H9 (cell line): ENCODE measurements at regions not wholly inside any gene's neighbourhood (a gene's known extent, or its start where the extent isn't known, plus 50 kb on each side); places are given as distances from the start of the nearest gene placed in this dataset.

ENCODE experiments used
- DNase-seq: peaks from one replicate; pipeline ENCODE4 v3.0.0-alpha.2; 2017
- H2AFZ ChIP-seq: one replicate; pipeline ENCODE4 v1.6.1; 2013; ENCODE audit warnings: mild to moderate bottlenecking, low read length, control low read depth, moderate library complexity
- H2AK5ac ChIP-seq: 2 replicates; pipeline ENCODE4 v1.6.1; 2013; ENCODE audit warnings: low read length, control low read depth, mixed read lengths; ENCODE audit not compliant: insufficient read length
- H2BK120ac ChIP-seq: one replicate; pipeline ENCODE4 v1.6.1; 2013; ENCODE audit warnings: low read depth, mild to moderate bottlenecking, low read length, control low read depth, inconsistent platforms; ENCODE audit not compliant: poor library complexity, severe bottlenecking
- H2BK12ac ChIP-seq: 2 replicates; pipeline ENCODE4 v1.6.1; 2013; ENCODE audit warnings: low read length, control low read depth, mixed read lengths, low read depth; ENCODE audit not compliant: insufficient read length
- H2BK15ac ChIP-seq: 2 replicates; pipeline ENCODE4 v1.6.1; 2013; ENCODE audit warnings: low read depth, low read length, control low read depth
- H2BK20ac ChIP-seq: one replicate; pipeline ENCODE4 v1.6.1; 2013; ENCODE audit warnings: low read depth, mild to moderate bottlenecking, low read length, control low read depth, inconsistent platforms; ENCODE audit not compliant: poor library complexity, severe bottlenecking
- H2BK5ac ChIP-seq: 2 replicates; pipeline ENCODE4 v1.6.1; 2013; ENCODE audit warnings: low read length, control low read depth, mixed read lengths; ENCODE audit not compliant: insufficient read length
- H3K14ac ChIP-seq: 2 replicates; pipeline ENCODE4 v1.6.1; 2013; ENCODE audit warnings: low read length, control low read depth; ENCODE audit not compliant: insufficient read depth
- H3K18ac ChIP-seq: 2 replicates; pipeline ENCODE4 v1.6.1; 2013; ENCODE audit warnings: low read depth, mild to moderate bottlenecking, mixed read lengths, low read length, control low read depth; ENCODE audit not compliant: insufficient read length
- H3K23ac ChIP-seq: 2 replicates; pipeline ENCODE4 v1.6.1; 2013; ENCODE audit warnings: low read length, control low read depth, mixed read lengths, low read depth; ENCODE audit not compliant: insufficient read length
- H3K23me2 ChIP-seq: 2 replicates; pipeline ENCODE4 v1.6.1; 2013; ENCODE audit warnings: low read depth, mild to moderate bottlenecking, mixed read lengths, low read length, control low read depth; ENCODE audit not compliant: insufficient read length, poor library complexity, severe bottlenecking
- H3K27ac ChIP-seq: 2 replicates; pipeline ENCODE4 v1.5.1; 2013; ENCODE audit warnings: low read length, control low read depth, mixed read lengths, low read depth; ENCODE audit not compliant: insufficient read length
- H3K27me3 ChIP-seq: 2 replicates; pipeline ENCODE4 v1.6.1; 2013; ENCODE audit warnings: low read length, control low read depth, inconsistent platforms; ENCODE audit not compliant: insufficient read depth
- H3K4ac ChIP-seq: 2 replicates; pipeline ENCODE4 v1.6.1; 2013; ENCODE audit warnings: low read depth, mild to moderate bottlenecking, control low read depth, inconsistent platforms, low read length, moderate library complexity
- H3K4me1 ChIP-seq: 2 replicates; pipeline ENCODE4 v1.6.1; 2013; ENCODE audit warnings: low read length, control low read depth, inconsistent platforms; ENCODE audit not compliant: insufficient read depth
- H3K4me2 ChIP-seq: 2 replicates; pipeline ENCODE4 v1.6.1; 2013; ENCODE audit warnings: low read length, control low read depth, mixed read lengths; ENCODE audit not compliant: insufficient read length, insufficient read depth
- H3K56ac ChIP-seq: 2 replicates; pipeline ENCODE4 v1.6.1; 2013; ENCODE audit warnings: low read depth, mild to moderate bottlenecking, mixed read lengths, low read length, control low read depth; ENCODE audit not compliant: insufficient read length
- H3K79me1 ChIP-seq: 2 replicates; pipeline ENCODE4 v1.6.1; 2013; ENCODE audit warnings: low read depth, mild to moderate bottlenecking, moderate library complexity, low read length, control low read depth, inconsistent platforms; ENCODE audit not compliant: insufficient read depth, poor library complexity, severe bottlenecking
- H3K79me2 ChIP-seq: 2 replicates; pipeline ENCODE4 v1.6.1; 2013; ENCODE audit warnings: low read length, control low read depth, inconsistent platforms; ENCODE audit not compliant: insufficient read depth
- H3K9ac ChIP-seq: 2 replicates; pipeline ENCODE4 v1.6.1; 2013; ENCODE audit warnings: low read length, control low read depth, mixed read lengths; ENCODE audit not compliant: insufficient read length; ENCODE audit errors: extremely low read depth
- H3K9me3 ChIP-seq: one replicate; pipeline ENCODE4 v1.6.1; 2013; ENCODE audit warnings: low read depth, low read length, inconsistent platforms; ENCODE audit not compliant: control insufficient read depth
- H3T11ph ChIP-seq: one replicate; pipeline ENCODE4 v1.6.1; 2013; ENCODE audit warnings: mild to moderate bottlenecking, low read length, control low read depth, inconsistent platforms
- H4K20me1 ChIP-seq: one replicate; pipeline ENCODE4 v1.6.1; 2013; ENCODE audit not compliant: control insufficient read depth, insufficient read length, insufficient read depth
- H4K5ac ChIP-seq: 2 replicates; pipeline ENCODE4 v1.6.1; 2013; ENCODE audit warnings: low read depth, mild to moderate bottlenecking, mixed read lengths, low read length, control low read depth; ENCODE audit not compliant: insufficient read length
- H4K8ac ChIP-seq: replicated peaks from 2 replicates; pipeline ENCODE4 v1.6.1; 2013; ENCODE audit warnings: low read length, control low read depth, mixed read lengths, low read depth; ENCODE audit not compliant: insufficient read length
- H4K91ac ChIP-seq: 2 replicates; pipeline ENCODE4 v1.6.1; 2013; ENCODE audit warnings: low read depth, mild to moderate bottlenecking, moderate library complexity, mixed read lengths, low read length, control low read depth; ENCODE audit not compliant: insufficient read length
- H3K27ac Mint-ChIP-seq, 3 experiments: 2 replicates in 2 of 3; 3 replicates in 1 of 3; pipeline ENCODE4 v1.8.0; 2020 to 2021; ENCODE audit warnings: mixed read lengths in 3 of 3, mild to moderate bottlenecking in 1 of 3, moderate library complexity in 1 of 3
- H3K27me3 Mint-ChIP-seq: 2 replicates; pipeline ENCODE4 v1.8.0; 2021; ENCODE audit warnings: low read depth, mild to moderate bottlenecking, moderate library complexity, mixed read lengths
- H3K36me3 Mint-ChIP-seq, 3 experiments: 2 replicates in 2 of 3; 3 replicates in 1 of 3; pipeline ENCODE4 v1.8.0; 2020 to 2021; ENCODE audit warnings: low read depth in 3 of 3, mixed read lengths in 3 of 3; ENCODE audit not compliant: insufficient read depth in 1 of 3
- H3K4me1 Mint-ChIP-seq, 2 experiments: 2 replicates each; pipeline ENCODE4 v1.8.0; 2020; ENCODE audit warnings: mixed read lengths in 2 of 2
- H3K4me3 Mint-ChIP-seq, 2 experiments: 2 replicates in 1 of 2; 3 replicates in 1 of 2; pipeline ENCODE4 v1.8.0; 2020 to 2021; ENCODE audit warnings: mild to moderate bottlenecking in 2 of 2, mixed read lengths in 2 of 2, moderate library complexity in 1 of 2
- H3K9me3 Mint-ChIP-seq, 2 experiments: 2 replicates in 1 of 2; 3 replicates in 1 of 2; pipeline ENCODE4 v1.8.0; 2020; ENCODE audit warnings: mild to moderate bottlenecking in 2 of 2, mixed read lengths in 2 of 2, moderate library complexity in 1 of 2
- WGBS: extraction: QIAGEN DNeasy Blood & Tissue Kit; methylation state at CpG from one replicate; pipeline ENCODE4 v1.1.7; 2013; ENCODE audit warnings: missing lambda C conversion rate, low lambda C conversion rate, mixed read lengths; ENCODE audit not compliant: insufficient read length; ENCODE audit errors: extremely low coverage; 5-methylcytosine and 5-hydroxymethylcytosine counted together
- TF ChIP-seq, protein P1 (sequence below): fragments of 200-600 bp; sonication (generic); conservative IDR thresholded peaks from 3 replicates; pipeline ENCODE4 v1.8.0; 2021; ENCODE audit warnings: antibody characterized with exemption, mild to moderate bottlenecking

DNA sequence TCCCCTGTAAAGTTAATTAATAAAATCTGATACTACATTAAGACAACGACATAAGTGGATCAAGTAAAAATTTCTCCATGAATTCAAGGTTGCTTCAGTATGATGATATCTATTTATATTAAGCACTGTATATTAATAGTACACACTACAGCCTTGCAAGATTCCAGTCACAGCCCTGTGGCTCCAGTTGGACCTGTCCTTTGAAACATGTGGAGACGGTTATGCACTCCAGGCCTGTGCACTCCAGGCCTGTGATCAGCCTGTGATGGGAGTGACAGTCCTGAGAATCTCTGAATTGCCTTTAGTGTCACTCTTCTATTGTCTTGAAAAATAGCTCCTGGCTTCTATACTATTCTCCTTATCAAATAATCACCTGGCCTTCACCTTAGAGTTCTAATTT lies 981.1 kb upstream of the AGA start:
- H3K4me1 ChIP-seq: no peaks in the 10 kb centered on the region

More for the DNA sequence above, 981.1 kb upstream of the AGA start:
- Histone ChIP-seq H2BK15ac (no peak overlapping the region), H3K14ac (no peak overlapping the region), H4K20me1 (no peaks in the 10 kb centered on the region), H2BK5ac (no peak overlapping the region), H4K91ac (no peak overlapping the region), H3K27ac (no peak overlapping the region), H2BK12ac (no peak overlapping the region), H3K4ac (no peak overlapping the region), H3K18ac (no peak overlapping the region), H3K9me3 (no peaks in the 10 kb centered on the region), H2BK20ac (no peak overlapping the region), H4K5ac (no peak overlapping the region), H2AK5ac (no peak overlapping the region), H3K23me2 (no peaks in the 10 kb centered on the region), H4K8ac (no peak overlapping the region), H3K27me3 (no peaks in the 10 kb centered on the region), H3K79me1 (no peaks in the 10 kb centered on the region), H3K9ac (no peak overlapping the region), H3T11ph (no peak overlapping the region), H3K23ac (no peak overlapping the region), H2BK120ac (no peak overlapping the region), H3K56ac (no peak overlapping the region), H3K4me2 (no peak overlapping the region), H2AFZ (no peak overlapping the region), H3K79me2 (no peaks in the 10 kb centered on the region)
- Mint-ChIP-seq H3K36me3 (no peaks in the 10 kb centered on the region), H3K9me3 (no peaks in the 10 kb centered on the region; a peak in 1 of 5 replicates), H3K4me1 (no peaks in the 10 kb centered on the region), H3K27ac (no peak overlapping the region), H3K4me3 (no peak overlapping the region), H3K27me3 (no peaks in the 10 kb centered on the region)
- DNase-seq: no peak
- TF ChIP-seq, protein P1, sequence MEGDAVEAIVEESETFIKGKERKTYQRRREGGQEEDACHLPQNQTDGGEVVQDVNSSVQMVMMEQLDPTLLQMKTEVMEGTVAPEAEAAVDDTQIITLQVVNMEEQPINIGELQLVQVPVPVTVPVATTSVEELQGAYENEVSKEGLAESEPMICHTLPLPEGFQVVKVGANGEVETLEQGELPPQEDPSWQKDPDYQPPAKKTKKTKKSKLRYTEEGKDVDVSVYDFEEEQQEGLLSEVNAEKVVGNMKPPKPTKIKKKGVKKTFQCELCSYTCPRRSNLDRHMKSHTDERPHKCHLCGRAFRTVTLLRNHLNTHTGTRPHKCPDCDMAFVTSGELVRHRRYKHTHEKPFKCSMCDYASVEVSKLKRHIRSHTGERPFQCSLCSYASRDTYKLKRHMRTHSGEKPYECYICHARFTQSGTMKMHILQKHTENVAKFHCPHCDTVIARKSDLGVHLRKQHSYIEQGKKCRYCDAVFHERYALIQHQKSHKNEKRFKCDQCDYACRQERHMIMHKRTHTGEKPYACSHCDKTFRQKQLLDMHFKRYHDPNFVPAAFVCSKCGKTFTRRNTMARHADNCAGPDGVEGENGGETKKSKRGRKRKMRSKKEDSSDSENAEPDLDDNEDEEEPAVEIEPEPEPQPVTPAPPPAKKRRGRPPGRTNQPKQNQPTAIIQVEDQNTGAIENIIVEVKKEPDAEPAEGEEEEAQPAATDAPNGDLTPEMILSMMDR: no peak
- WGBS: no CpG with 5 or more reads among the region's 2 CpGs
